NB4 (cell line): ENCODE measurements at regions not wholly inside any gene's neighbourhood (a gene's known extent, or its start where the extent isn't known, plus 50 kb on each side); places are given as distances from the start of the nearest gene placed in this dataset.

Source experiments
- MYC ChIP-seq: IDR thresholded peaks from 2 replicates; pipeline ENCODE4 v1.6.1; 2011; ENCODE audit warnings: low read depth, low read length
- POLR2A ChIP-seq: IDR thresholded peaks from 2 replicates; pipeline ENCODE4 v1.6.1; 2011; ENCODE audit warnings: mild to moderate bottlenecking; ENCODE audit not compliant: insufficient read length; ENCODE audit errors: extremely low read depth
- TF ChIP-seq, protein P1 (sequence below): IDR thresholded peaks from one replicate; pipeline ENCODE4 v1.5.1; 2012; ENCODE audit warnings: low read depth, low read length

DNA sequence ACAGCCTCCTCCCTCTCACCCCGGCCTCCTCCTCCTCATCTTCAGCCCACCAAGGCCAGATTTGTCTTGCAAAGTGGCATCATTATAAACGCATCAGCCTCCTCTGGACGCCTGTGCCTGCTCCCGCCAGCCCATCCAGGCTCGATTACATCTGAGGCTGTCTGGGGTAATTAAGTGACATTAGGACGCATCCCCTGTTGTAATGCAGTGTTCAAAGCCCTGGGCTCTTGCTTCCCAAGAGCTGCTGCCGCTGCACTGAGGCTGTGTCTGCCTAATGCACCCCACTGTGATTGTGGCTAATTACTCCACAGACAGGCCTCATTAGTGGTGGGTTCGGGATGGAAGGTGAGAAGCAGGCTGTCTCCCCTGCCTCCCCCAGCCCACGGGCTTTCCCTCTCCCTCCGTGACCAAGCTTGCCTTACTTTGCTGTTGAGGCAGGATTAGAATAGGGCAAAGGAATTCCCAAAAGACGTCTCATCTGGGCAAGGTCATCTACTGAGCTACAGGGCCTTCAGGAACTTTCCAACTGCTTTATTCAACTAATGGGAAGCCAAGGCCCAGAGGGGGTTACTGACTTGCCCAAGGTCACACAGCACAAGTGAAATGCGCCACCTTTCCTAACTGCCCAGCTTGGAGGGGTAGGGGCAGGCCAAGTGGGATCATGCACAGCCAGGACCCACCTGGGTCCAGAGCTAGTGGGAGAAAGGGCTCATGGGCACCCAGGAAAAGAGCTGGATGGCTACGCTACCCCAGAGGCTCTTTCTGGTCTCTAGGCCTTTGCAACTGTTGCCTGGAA lies 66.2 kb upstream of the PCBD1 start:
- TF ChIP-seq, protein P1, sequence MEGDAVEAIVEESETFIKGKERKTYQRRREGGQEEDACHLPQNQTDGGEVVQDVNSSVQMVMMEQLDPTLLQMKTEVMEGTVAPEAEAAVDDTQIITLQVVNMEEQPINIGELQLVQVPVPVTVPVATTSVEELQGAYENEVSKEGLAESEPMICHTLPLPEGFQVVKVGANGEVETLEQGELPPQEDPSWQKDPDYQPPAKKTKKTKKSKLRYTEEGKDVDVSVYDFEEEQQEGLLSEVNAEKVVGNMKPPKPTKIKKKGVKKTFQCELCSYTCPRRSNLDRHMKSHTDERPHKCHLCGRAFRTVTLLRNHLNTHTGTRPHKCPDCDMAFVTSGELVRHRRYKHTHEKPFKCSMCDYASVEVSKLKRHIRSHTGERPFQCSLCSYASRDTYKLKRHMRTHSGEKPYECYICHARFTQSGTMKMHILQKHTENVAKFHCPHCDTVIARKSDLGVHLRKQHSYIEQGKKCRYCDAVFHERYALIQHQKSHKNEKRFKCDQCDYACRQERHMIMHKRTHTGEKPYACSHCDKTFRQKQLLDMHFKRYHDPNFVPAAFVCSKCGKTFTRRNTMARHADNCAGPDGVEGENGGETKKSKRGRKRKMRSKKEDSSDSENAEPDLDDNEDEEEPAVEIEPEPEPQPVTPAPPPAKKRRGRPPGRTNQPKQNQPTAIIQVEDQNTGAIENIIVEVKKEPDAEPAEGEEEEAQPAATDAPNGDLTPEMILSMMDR: no peak
- no peak for TF ChIP-seq POLR2A
- TF ChIP-seq MYC: no peak
